ENCODE measurements at regions not wholly inside any gene's neighbourhood (a gene's known extent, or its start where the extent isn't known, plus 50 kb on each side); places are given as distances from the start of the nearest gene placed in this dataset.
A peak's percentile ranks its signal among the peaks of the same experiment; 100 is the strongest.

GRCh38 chr11:70582886-70583641 lies 184.7 kb downstream of the CTTN start:
- Mint-ChIP-seq H3K36me3 (ENCODE audit: low read depth) (peaks cover 3% of the 10 kb centered on the region; the same call in 1 of the 3 replicates), H3K4me3 (no peak overlapping the region), H3K27ac (no peak overlapping the region), H3K4me1 (peaks cover 27% of the 10 kb centered on the region), H3K9me3 (no peaks in the 10 kb centered on the region), H3K27me3 (ENCODE audit: insufficient read depth, low read depth, poor library complexity) (peaks cover 11% of the 10 kb centered on the region)
- Histone ChIP-seq H3K27ac (ENCODE audit: low read depth) (no peak overlapping the region), H2AFZ (no peak overlapping the region), H3K9me2 (ENCODE audit: insufficient read depth) (no peaks in the 10 kb centered on the region), H3K36me3 (ENCODE audit: insufficient read depth) (no peaks in the 10 kb centered on the region), H3F3A (replicated peaks; ENCODE audit: low read depth) (no peaks in the 10 kb centered on the region), H3K27me3 (ENCODE audit: insufficient read depth) (no peaks in the 10 kb centered on the region), H3K4me1 (ENCODE audit: insufficient read depth) (no peaks in the 10 kb centered on the region), H4K20me1 (replicated peaks; ENCODE audit: insufficient read depth) (peaks cover 3% of the 10 kb centered on the region; the same call in 1 of the 2 replicates), H3K79me2 (replicated peaks; ENCODE audit: insufficient read depth) (no peaks in the 10 kb centered on the region; the same call in none of the 2 replicates), H3K4me3 (no peak overlapping the region), H3K4me2 (no peak overlapping the region)
- TF ChIP-seq ETS1 (IDR thresholded peaks at IDR 0.05): no peak
- no peak for TF ChIP-seq ZNF114 (CRISPR knock-in tag; IDR thresholded peaks at IDR 0.05)
- TF ChIP-seq CREB1 (CRISPR knock-in tag; IDR thresholded peaks at IDR 0.05; ENCODE audit: low read depth): no peak
- no peak for TF ChIP-seq STAT1 (IDR thresholded peaks at IDR 0.05; ENCODE audit: unreplicated experiment)
- no peak for TF ChIP-seq EZH2 (IDR thresholded peaks at IDR 0.05; ENCODE audit: low read depth, unreplicated experiment)
- no peak for TF ChIP-seq NANOG (IDR thresholded peaks at IDR 0.05; ENCODE audit: borderline replicate concordance)
- TF ChIP-seq CTCF (conservative IDR thresholded peaks at IDR 0.05; ENCODE audit: low read depth in 2 of 2): no peak
- no peak for TF ChIP-seq JUNB (IDR thresholded peaks at IDR 0.05; ENCODE audit: unreplicated experiment)
- no peak for DNase-seq (ENCODE audit: low spot score)
- no peak for ATAC-seq

- H3K4me2 ChIP-seq: no peak overlapping the region
- peaks cover 27% of the 10 kb centered on the region for H3K4me1 Mint-ChIP-seq
- no peak overlapping the region for H3K4me3 Mint-ChIP-seq
- H3K36me3 ChIP-seq (ENCODE audit: insufficient read depth): no peaks in the 10 kb centered on the region
- H3K27me3 Mint-ChIP-seq (ENCODE audit: insufficient read depth, low read depth, poor library complexity): peaks cover 11% of the 10 kb centered on the region
- H3K27me3 ChIP-seq (ENCODE audit: insufficient read depth): no peaks in the 10 kb centered on the region
- H3K9me3 Mint-ChIP-seq: no peaks in the 10 kb centered on the region
- H3K9me2 ChIP-seq (ENCODE audit: insufficient read depth): no peaks in the 10 kb centered on the region
- DNase-seq (ENCODE audit: low spot score) (no peak), ATAC-seq (peak; percentile 18; the same call in 1 of the 3 replicates)
- peaks cover 3% of the 10 kb centered on the region; the same call in 1 of the 3 replicates for H3K36me3 Mint-ChIP-seq (ENCODE audit: low read depth)
- H3K27ac ChIP-seq (ENCODE audit: low read depth): no peak overlapping the region
- no peaks in the 10 kb centered on the region for H3F3A ChIP-seq (replicated peaks; ENCODE audit: low read depth)
- H3K79me2 ChIP-seq (replicated peaks; ENCODE audit: insufficient read depth): peaks cover 3% of the 10 kb centered on the region
- H2AFZ ChIP-seq: no peak overlapping the region
- H3K27ac Mint-ChIP-seq: no peak overlapping the region
- H3K4me3 ChIP-seq: no peak overlapping the region
- H4K20me1 ChIP-seq (replicated peaks; ENCODE audit: insufficient read depth): peaks cover 3% of the 10 kb centered on the region; the same call in 1 of the 2 replicates
- H3K4me1 ChIP-seq (ENCODE audit: insufficient read depth): no peaks in the 10 kb centered on the region
- TF ChIP-seq REST (IDR thresholded peaks at IDR 0.05; ENCODE audit: unreplicated experiment): no peak
- TF ChIP-seq ZNF331 (CRISPR knock-in tag; IDR thresholded peaks at IDR 0.05; ENCODE audit: low read depth): no peak
- no peak for TF ChIP-seq CREB1 (CRISPR knock-in tag; IDR thresholded peaks at IDR 0.05; ENCODE audit: low read depth)
- no peak for TF ChIP-seq STAT1 (IDR thresholded peaks at IDR 0.05; ENCODE audit: unreplicated experiment)
These were observed 185.5 kb downstream of the CTTN start for GRCh38 chr11:70583781-70584218.

Data from GM23338 (cell line).